LNCaP clone FGC (cell line): ENCODE measurements at regions not wholly inside any gene's neighbourhood (a gene's known extent, or its start where the extent isn't known, plus 50 kb on each side); places are given as distances from the start of the nearest gene placed in this dataset.

Source experiments
- DNase-seq: peaks from one replicate; pipeline ENCODE4 v3.0.0-alpha.2; 2011; ENCODE audit warnings: low read depth
- H3K4me3 ChIP-seq: 2 replicates; pipeline ENCODE4 v1.5.1; 2011; ENCODE audit warnings: mild to moderate bottlenecking, low read depth, low read length, control low read depth
- TF ChIP-seq, protein P1 (sequence below): IDR thresholded peaks from 2 replicates; pipeline ENCODE4 v1.5.1; 2012; ENCODE audit warnings: mild to moderate bottlenecking; ENCODE audit not compliant: control insufficient read depth, insufficient read depth; ENCODE audit errors: extremely low read depth

- no peak overlapping the region for H3K4me3 ChIP-seq
- no peak for DNase-seq
- TF ChIP-seq, protein P1, sequence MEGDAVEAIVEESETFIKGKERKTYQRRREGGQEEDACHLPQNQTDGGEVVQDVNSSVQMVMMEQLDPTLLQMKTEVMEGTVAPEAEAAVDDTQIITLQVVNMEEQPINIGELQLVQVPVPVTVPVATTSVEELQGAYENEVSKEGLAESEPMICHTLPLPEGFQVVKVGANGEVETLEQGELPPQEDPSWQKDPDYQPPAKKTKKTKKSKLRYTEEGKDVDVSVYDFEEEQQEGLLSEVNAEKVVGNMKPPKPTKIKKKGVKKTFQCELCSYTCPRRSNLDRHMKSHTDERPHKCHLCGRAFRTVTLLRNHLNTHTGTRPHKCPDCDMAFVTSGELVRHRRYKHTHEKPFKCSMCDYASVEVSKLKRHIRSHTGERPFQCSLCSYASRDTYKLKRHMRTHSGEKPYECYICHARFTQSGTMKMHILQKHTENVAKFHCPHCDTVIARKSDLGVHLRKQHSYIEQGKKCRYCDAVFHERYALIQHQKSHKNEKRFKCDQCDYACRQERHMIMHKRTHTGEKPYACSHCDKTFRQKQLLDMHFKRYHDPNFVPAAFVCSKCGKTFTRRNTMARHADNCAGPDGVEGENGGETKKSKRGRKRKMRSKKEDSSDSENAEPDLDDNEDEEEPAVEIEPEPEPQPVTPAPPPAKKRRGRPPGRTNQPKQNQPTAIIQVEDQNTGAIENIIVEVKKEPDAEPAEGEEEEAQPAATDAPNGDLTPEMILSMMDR = no peak
These were observed 112.6 kb upstream of the THRB start for GRCh38 chr3:24607281-24607680.

DNA sequence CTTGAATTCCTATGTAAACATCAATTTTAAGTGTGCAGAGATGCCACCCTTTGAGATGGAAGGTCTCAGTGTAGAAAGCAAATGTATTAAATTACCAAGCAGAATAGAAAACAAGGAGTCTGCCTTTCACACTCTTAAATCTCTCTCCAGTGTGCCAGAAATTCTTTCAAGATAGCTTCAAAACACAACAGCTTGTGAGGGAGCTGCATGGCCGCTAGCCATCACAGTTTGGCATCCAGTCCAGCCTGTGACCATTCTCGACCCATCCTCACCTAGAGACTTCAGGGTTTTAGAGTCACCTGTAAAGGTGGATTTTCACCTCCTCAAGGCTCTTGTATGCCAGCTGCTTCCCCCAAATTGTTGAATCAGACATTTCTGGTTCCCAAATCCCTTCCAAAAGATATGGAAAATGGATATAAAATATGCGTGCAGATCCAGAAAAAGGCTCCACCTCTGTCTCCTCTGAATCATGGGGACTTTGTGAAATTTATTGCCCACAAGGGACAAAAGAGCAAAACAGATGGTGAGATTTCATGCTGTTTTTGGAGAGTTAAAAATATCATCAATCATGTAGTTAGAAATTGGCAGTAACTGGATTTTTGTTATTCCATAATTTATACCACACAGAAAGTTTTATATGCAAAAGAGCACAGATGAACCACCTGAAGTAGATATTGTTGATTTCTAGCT, 114.2 kb upstream of the THRB start:
- H3K4me3 ChIP-seq = no peak overlapping the region
- DNase-seq = no peak
- TF ChIP-seq, protein P1 = no peak

- DNase-seq = no peak
- H3K4me3 ChIP-seq = no peak overlapping the region
- TF ChIP-seq, protein P1 = no peak
These were observed 119.7 kb upstream of the THRB start for GRCh38 chr3:24614359-24614758.

GRCh38 chr3:24615177-24615576, 120.5 kb upstream of the THRB start:
- no peak for DNase-seq
- H3K4me3 ChIP-seq = no peak overlapping the region
- TF ChIP-seq, protein P1 = no peak

GRCh38 chr3:24616110-24616829, 121.6 kb upstream of the THRB start:
- H3K4me3 ChIP-seq = no peak overlapping the region
- DNase-seq = no peak
- TF ChIP-seq, protein P1 = no peak

GRCh38 chr3:24622138-24622537, 127.5 kb upstream of the THRB start:
- TF ChIP-seq, protein P1 = no peak
- DNase-seq = no peak
- no peak overlapping the region for H3K4me3 ChIP-seq

DNA sequence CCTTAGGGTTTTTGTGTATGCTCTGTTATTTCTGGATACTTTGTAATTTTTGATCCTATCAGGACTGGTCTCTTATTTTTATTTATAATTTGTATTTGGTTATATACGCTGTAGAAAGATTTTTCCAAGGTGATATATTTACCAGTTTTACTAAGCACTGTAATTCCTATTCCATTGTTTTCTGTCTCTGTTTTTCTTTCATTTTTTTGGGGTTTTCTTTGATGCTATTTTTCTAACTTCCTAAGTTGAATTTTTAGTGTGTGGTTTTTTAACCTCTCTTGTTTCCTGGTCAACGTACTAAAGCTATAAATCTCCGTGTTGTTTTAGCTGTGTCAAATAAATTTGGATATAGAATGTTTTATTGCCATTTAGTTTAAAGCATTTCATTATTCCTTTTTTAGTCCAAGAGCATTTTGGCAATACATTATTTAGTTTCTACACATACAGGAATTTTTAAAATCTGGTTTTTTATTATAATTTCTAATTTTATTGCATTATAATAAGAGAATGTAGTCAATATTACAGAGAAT, 128.1 kb upstream of the THRB start:
- TF ChIP-seq, protein P1 = no peak
- DNase-seq = no peak
- no peak overlapping the region for H3K4me3 ChIP-seq
